CMK (cell line): ENCODE measurements at regions not wholly inside any gene's neighbourhood (a gene's known extent, or its start where the extent isn't known, plus 50 kb on each side); places are given as distances from the start of the nearest gene placed in this dataset.

Experiments used
- DNase-seq: peaks from one replicate; pipeline ENCODE4 v3.0.0-alpha.2; 2010; ENCODE audit warnings: low read depth

- DNase-seq, result no peak
Measured at GRCh38 chr12:84676787-84677186, 235.8 kb downstream of the SLC6A15 start.

DNA sequence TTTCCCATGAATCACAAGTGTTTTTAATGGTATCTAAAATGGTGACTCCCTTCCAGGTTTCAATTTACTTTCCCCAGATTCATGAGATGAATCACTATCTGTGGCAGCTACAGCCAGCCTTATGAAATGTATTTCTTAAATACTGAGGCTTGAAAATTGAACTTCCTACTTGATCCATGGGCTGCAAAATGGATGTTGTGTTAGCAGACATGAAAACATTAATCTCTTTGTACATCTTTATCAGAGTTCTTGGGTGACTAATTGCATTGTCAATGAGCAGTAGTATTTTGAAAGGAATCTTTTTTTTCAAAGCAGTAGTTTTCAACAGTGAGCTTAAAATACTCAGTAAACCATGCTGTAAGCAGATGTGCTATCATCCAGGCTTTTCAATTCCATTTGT is 250.8 kb downstream of the SLC6A15 start:
- no peak for DNase-seq

- DNase-seq, result no peak
Measured at GRCh38 chr12:84660139-84660538, 252.5 kb downstream of the SLC6A15 start.

DNA sequence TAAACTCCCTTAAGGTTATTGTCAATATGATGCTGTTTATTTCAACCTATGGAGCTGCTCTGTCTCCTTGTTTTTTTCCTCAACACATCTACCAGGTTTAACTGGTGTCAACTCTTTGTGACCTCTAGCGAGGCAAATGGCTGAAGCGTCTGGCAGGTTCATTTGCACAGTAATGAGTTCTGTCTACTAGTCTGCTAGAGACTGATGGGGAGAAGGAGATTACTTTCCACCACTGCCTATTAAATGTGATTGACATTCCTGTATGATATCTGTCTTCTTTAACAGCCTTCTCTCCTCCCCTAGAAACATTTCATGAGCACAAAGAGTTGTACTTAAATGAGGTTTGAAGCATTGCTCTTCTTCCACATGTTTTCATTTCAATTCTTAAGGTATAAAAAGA is 253.7 kb downstream of the SLC6A15 start:
- DNase-seq, result no peak

DNA sequence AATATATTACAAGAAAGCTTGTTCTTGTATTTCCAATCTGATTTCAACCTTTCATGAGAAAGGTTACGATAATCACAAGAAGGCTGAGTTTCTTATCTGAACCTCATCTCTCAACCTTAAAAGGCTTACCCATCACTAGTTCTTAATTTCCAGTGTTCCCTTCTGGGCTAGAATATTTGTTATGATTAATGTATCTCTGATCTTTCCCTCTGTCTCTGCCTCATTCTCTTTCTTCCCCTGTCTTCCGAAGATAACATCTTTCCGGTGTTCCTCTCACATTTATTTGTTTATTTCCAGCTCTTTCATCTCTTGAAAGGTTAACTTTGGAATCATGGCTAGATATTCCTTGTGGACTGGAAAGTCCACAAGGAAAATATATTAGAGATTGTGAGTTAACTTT is 255.9 kb downstream of the SLC6A15 start:
- DNase-seq, result no peak

- DNase-seq, result no peak
Measured at GRCh38 chr12:84653482-84653881, 259.1 kb downstream of the SLC6A15 start.

DNA sequence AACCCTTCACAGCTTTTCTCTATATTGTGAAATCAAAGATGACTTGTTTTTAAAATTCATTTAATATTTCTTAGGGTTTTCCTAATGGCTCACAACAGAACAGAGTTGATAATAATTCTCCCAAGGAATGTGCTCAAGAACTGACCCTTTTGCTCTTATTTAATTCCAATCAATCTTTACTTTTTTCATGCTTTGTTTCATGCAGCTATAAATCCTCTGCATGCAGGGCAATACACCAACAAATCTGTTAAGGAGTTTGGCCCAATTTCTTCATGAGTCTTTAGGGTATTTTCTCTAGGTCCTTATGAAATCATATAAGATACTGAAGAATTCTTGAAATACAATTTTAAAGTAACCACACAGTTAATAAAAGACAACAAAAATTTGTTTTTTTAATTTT is 264.2 kb downstream of the SLC6A15 start:
- no peak for DNase-seq

- no peak for DNase-seq
Measured at GRCh38 chr12:84644908-84645307, 267.7 kb downstream of the SLC6A15 start.

DNA sequence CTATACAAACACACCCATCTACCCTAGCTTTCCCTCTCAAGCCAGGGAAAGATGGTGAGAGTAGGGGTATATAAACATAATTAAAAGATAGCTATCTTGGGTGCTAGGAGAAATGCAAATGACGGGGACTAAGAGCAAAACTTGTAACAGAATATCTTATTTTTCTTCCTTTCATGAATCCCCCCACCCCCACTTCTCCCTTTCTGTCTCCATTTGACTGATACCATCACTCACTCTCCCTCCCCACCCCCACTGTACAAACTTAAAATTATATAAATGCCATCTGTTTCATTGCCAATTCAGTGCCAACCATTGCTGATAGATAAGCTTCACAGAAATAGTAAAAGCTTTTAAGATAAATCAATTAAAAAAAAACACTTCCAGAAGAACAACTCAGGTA is 268.6 kb downstream of the SLC6A15 start:
- DNase-seq, result no peak

DNA sequence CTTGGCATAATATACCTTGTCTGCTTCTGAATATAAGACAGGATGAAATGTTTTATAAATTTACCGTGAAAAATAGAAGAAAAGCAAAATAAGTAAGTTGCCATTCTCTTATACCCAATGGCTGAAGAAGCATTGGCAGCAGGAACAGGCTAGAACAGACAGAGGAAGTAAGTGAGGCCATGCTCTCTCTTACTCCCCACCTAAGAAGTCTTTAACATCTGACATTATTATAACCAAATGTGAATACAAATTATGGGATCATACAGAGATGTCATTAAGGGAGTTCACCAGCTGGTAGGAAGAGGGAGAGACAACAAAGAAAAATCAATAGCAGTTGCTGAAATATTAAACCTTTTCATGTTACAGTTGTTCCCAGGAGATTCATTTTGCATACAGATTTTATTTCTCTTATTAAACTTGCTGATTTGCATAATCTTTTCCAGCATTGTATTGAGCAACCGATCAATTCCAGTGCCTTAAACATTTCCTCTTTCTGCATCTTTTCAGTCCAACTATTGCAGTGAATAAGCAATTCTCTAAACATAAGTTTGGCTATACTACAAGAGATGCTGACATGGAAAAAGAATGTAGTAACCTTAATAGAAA is 270.6 kb downstream of the SLC6A15 start:
- no peak for DNase-seq

DNA sequence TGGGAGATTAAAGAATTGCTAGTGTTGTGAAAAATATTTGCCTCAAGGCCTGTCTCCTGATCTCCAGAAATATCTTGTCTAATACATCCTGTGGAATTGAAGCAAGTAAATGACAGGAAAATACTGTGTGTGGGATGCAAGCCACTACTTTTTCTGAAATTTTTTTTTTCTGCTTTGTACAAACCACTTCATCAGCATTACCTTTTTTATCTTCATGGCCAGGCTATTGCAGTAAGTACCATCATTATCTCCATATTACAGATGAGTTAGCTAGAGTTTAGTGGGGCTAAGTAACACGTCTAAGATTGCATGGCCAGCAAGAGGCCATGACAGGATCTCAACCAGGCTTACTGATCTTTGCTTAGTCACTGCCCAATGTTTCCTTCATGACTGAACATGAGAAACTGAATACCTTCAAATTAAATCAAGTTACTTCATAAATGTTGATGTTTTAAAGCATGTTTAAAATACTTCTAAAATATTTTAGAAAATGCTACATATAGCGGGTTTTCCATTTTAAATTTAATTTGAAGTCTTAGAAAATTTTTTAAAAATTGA is 273.7 kb downstream of the SLC6A15 start:
- no peak for DNase-seq

GRCh38 chr12:84637926-84638325 is 274.7 kb downstream of the SLC6A15 start:
- DNase-seq, result no peak

- no peak for DNase-seq
Measured at GRCh38 chr12:84636801-84637290, 275.8 kb downstream of the SLC6A15 start.

GRCh38 chr12:84634526-84634925 is 278.1 kb downstream of the SLC6A15 start:
- DNase-seq, result no peak

DNA sequence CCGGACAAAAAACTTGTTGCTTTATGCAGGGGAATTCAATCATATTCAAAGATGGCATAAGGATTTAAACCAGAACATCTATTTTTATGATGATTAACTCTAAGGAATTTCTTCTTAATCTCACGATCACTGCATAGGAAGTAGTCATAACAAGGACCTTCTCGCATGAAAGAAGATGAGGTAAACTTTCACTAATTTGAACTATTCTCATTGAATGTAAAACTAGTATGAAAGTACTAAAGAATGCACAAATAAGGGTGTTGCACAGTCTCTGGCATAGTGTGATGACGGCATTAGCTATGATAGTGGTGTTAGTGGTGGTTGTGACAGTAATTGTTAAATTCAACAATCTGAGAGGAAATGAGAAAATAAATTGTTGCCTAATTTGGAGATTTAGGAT is 280.0 kb downstream of the SLC6A15 start:
- DNase-seq, result no peak

DNA sequence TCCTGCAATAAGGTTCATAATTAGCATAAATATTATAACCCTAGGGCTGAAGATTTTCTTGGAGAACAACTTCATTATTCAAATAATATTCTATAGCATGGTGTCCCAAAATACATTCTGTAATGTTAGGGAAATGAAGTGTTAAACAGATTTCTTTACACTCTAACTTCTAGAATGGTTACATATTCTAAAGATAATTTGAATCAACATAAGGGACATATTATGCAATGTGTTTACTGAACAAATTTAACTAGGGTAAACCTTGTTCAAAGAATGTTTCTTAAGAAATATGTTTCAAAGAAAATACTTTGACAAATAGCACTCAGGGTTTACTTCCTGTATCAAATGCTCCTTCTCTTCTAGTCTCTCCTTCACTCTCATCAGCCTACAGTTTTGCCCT is 281.6 kb downstream of the SLC6A15 start:
- DNase-seq, result no peak

DNA sequence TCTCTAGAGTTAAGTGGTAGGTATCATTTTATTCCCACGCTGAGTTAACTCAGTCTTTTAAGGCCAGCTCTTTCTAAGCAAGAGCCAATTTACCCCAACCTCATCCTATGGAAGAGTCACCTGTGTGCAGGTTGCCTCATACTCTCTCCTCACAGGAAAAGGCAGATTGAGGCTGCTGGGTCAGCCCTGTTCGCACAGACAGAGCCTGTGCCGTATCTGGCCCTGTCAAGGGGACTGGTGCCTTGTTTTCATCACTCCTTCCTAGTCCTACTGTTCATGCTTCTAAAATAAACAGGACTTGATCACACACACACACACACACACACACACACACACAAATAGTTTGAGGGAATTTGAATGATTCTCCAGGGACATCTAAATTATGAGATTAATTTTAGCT is 285.0 kb downstream of the SLC6A15 start:
- DNase-seq, result no peak

GRCh38 chr12:84624601-84625000 is 288.0 kb downstream of the SLC6A15 start:
- no peak for DNase-seq

GRCh38 chr12:84619053-84619571 is 293.5 kb downstream of the SLC6A15 start:
- no peak for DNase-seq

GRCh38 chr12:84607170-84607819 is 305.3 kb downstream of the SLC6A15 start:
- DNase-seq, result no peak

DNA sequence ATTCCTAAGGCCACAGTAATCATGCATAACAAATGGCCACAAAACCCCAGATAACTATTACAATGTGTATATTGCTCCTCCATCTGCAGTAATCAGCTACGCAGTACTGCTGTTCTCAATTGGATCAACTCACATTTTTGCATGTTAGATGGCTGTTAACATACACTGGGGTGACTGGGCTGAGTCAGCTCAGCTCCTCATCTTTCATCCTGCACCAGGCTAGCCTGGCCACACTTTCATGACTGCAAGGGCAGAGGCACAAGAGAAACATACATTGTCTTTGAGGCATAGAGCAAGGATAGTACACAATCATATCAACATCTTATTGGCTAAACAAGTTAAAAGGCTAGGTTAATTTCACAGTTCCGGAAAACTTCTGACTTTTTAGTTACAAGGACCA is 306.6 kb downstream of the SLC6A15 start:
- no peak for DNase-seq

DNA sequence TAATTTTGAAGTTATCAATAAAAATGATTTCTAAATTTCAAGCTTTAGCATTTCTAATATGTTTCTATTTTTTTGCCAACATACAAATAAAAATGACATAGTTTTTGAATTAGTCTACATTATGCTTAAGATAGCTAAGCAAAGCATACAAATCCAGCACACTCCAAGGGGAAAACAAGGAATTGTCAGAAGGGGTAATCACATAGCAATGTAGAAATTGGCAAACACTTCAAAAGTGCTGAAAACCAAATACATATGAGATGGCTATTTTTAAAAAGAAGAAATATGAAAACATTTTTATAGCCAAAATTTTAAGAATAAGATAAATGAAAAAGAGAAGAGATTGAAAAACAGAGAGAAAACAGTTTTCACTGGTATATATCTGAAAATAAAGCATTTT is 308.0 kb downstream of the SLC6A15 start:
- DNase-seq, result no peak

DNA sequence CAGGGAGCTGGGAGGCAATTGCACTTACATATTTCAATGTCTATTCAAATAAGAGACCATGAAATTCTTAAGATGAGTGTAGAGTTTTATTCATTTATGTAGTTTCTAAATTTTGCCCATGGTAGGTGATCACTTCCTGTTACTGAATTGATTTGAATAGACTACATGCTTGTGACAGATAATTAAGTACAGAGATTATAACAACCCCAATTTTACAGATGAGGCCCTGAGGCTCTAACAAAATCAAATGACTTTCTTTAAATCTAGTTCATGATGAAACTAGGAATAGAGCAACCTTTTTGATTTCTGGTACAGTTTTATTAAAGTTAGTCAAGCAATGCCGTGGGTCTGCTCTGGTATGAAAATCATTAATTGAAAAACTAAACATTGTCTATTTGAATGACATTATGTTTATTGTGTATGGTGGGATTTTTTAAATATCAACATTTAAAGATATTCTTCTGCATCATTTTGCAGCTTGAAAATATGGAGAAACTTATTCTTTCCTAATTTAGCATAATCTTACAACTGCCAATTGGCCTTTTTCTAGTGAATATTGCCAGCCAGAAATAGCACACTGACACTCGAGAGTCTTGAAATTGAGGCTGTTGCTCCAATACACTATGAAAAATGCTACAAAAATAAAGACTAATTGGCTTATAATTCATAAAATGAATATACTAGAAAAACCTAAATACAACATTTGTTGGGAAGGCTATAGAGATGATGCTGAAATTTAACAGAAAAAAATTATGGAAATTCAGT is 308.9 kb downstream of the SLC6A15 start:
- DNase-seq, result no peak
